K562 (cell line): ENCODE measurements at regions not wholly inside any gene's neighbourhood (a gene's known extent, or its start where the extent isn't known, plus 50 kb on each side); places are given as distances from the start of the nearest gene placed in this dataset.
A peak's percentile ranks its signal among the peaks of the same experiment; 100 is the strongest.

ENCODE experiments used
- ARID2 ChIP-seq: fragments of 450-650 bp; IDR thresholded peaks from 2 replicates; pipeline ENCODE4 v1.6.1; 2017; ENCODE audit warnings: antibody characterized with exemption, mild to moderate bottlenecking
- DIDO1 ChIP-seq: fragments of 450-650 bp; IDR thresholded peaks from 2 replicates; pipeline ENCODE4 v1.6.1; 2016; ENCODE audit warnings: low read depth, missing biosample characterization, missing genetic modification characterization
- ELF1 ChIP-seq: fragments of 200-800 bp; sonication (Bioruptor generic); IDR thresholded peaks from 2 replicates; pipeline ENCODE4 v1.6.1; 2016; ENCODE audit warnings: missing genetic modification characterization, missing compliant biosample characterization
- HMGN3 ChIP-seq: IDR thresholded peaks from 2 replicates; pipeline ENCODE4 v1.6.1; 2011; ENCODE audit warnings: borderline replicate concordance, low read depth, mild to moderate bottlenecking, mixed read lengths, low read length; ENCODE audit not compliant: insufficient read length; ENCODE audit errors: extremely low read depth
- PHB ChIP-seq: fragments of 250-450 bp; sonication (Bioruptor Pico); IDR thresholded peaks from 2 replicates; pipeline ENCODE4 v1.5.0; 2021
- POLR2AphosphoS2 ChIP-seq: IDR thresholded peaks from 2 replicates; pipeline ENCODE4 v1.6.1; 2012; ENCODE audit warnings: low read length, improper control_type of control experiment
- ZNF12 ChIP-seq: sonication (generic); formaldehyde crosslinking; IDR thresholded peaks from 2 replicates; pipeline ENCODE4 v1.4.0; 2020; ENCODE audit warnings: mild to moderate bottlenecking, missing genetic modification reagents
- ZNF212 ChIP-seq: fragments of 450-650 bp; formaldehyde crosslinking; IDR thresholded peaks from 2 replicates; pipeline ENCODE4 v1.4.0; 2020; ENCODE audit warnings: mild to moderate bottlenecking
- ZNF436 ChIP-seq: fragments of 250-450, 450-650 bp; sonication (Bioruptor Pico); formaldehyde crosslinking; IDR thresholded peaks from 2 replicates; pipeline ENCODE4 v1.7.0; 2020; ENCODE audit warnings: mild to moderate bottlenecking
- ZNF586 ChIP-seq: fragments of 450-650 bp; formaldehyde crosslinking; conservative IDR thresholded peaks from 2 replicates; pipeline ENCODE4 v1.4.0; 2020; ENCODE audit warnings: mild to moderate bottlenecking, moderate library complexity
- TF ChIP-seq, protein P1 (sequence below): fragments of 200-600 bp; sonication (generic); IDR thresholded peaks from one replicate; pipeline ENCODE4 v1.6.1; 2012; ENCODE audit warnings: mild to moderate bottlenecking, low read depth, low read length, inconsistent platforms
- TF ChIP-seq, protein P2 (sequence below): fragments of 450-650 bp; IDR thresholded peaks from 2 replicates; pipeline ENCODE4 v1.6.1; 2016; ENCODE audit warnings: low read depth, mild to moderate bottlenecking, moderate library complexity
- TF ChIP-seq, protein P3 (sequence below): fragments of 200-800 bp; sonication (Bioruptor generic); IDR thresholded peaks from 2 replicates; pipeline ENCODE4 v1.6.1; 2017; ENCODE audit warnings: missing genetic modification characterization, missing compliant biosample characterization

DNA sequence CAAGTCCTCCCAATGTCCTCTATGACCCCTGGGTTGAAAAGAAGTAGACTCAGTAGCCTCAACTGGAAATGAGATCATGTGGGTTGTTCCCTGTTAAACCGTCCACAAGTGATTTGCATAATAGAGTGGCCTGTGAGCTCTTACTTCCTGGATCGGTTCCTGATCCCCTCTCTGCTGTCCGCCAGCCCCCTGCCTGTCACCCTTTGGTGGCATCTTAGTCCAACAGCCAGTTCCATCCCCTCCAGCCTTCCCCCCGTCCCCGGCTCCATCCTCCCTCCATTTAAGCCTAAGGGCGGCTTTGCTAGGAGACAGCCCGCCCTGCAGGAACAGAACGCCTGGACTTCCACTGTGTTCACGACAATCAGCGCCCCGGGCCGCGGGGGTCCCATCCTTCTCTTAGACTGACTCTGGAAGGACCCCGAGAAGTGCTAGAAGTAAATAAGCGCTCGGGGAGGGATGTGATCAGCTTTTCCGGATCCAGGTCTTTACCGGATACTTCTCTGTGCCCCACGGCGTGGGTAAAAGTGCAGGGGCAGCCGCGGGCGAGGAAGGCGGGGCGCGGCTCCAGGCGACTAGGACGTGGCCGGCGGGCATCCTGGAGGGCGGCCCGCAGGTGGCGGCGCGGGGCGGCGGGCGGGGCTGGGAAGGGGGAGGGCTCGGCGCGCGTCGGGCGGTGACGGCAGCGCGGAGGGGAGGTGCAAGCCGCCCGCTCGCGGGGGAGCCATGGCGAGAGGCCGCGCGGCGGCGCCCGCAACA is 51.2 kb upstream of the ULK4 start (continued):
- TF ChIP-seq, protein P1, sequence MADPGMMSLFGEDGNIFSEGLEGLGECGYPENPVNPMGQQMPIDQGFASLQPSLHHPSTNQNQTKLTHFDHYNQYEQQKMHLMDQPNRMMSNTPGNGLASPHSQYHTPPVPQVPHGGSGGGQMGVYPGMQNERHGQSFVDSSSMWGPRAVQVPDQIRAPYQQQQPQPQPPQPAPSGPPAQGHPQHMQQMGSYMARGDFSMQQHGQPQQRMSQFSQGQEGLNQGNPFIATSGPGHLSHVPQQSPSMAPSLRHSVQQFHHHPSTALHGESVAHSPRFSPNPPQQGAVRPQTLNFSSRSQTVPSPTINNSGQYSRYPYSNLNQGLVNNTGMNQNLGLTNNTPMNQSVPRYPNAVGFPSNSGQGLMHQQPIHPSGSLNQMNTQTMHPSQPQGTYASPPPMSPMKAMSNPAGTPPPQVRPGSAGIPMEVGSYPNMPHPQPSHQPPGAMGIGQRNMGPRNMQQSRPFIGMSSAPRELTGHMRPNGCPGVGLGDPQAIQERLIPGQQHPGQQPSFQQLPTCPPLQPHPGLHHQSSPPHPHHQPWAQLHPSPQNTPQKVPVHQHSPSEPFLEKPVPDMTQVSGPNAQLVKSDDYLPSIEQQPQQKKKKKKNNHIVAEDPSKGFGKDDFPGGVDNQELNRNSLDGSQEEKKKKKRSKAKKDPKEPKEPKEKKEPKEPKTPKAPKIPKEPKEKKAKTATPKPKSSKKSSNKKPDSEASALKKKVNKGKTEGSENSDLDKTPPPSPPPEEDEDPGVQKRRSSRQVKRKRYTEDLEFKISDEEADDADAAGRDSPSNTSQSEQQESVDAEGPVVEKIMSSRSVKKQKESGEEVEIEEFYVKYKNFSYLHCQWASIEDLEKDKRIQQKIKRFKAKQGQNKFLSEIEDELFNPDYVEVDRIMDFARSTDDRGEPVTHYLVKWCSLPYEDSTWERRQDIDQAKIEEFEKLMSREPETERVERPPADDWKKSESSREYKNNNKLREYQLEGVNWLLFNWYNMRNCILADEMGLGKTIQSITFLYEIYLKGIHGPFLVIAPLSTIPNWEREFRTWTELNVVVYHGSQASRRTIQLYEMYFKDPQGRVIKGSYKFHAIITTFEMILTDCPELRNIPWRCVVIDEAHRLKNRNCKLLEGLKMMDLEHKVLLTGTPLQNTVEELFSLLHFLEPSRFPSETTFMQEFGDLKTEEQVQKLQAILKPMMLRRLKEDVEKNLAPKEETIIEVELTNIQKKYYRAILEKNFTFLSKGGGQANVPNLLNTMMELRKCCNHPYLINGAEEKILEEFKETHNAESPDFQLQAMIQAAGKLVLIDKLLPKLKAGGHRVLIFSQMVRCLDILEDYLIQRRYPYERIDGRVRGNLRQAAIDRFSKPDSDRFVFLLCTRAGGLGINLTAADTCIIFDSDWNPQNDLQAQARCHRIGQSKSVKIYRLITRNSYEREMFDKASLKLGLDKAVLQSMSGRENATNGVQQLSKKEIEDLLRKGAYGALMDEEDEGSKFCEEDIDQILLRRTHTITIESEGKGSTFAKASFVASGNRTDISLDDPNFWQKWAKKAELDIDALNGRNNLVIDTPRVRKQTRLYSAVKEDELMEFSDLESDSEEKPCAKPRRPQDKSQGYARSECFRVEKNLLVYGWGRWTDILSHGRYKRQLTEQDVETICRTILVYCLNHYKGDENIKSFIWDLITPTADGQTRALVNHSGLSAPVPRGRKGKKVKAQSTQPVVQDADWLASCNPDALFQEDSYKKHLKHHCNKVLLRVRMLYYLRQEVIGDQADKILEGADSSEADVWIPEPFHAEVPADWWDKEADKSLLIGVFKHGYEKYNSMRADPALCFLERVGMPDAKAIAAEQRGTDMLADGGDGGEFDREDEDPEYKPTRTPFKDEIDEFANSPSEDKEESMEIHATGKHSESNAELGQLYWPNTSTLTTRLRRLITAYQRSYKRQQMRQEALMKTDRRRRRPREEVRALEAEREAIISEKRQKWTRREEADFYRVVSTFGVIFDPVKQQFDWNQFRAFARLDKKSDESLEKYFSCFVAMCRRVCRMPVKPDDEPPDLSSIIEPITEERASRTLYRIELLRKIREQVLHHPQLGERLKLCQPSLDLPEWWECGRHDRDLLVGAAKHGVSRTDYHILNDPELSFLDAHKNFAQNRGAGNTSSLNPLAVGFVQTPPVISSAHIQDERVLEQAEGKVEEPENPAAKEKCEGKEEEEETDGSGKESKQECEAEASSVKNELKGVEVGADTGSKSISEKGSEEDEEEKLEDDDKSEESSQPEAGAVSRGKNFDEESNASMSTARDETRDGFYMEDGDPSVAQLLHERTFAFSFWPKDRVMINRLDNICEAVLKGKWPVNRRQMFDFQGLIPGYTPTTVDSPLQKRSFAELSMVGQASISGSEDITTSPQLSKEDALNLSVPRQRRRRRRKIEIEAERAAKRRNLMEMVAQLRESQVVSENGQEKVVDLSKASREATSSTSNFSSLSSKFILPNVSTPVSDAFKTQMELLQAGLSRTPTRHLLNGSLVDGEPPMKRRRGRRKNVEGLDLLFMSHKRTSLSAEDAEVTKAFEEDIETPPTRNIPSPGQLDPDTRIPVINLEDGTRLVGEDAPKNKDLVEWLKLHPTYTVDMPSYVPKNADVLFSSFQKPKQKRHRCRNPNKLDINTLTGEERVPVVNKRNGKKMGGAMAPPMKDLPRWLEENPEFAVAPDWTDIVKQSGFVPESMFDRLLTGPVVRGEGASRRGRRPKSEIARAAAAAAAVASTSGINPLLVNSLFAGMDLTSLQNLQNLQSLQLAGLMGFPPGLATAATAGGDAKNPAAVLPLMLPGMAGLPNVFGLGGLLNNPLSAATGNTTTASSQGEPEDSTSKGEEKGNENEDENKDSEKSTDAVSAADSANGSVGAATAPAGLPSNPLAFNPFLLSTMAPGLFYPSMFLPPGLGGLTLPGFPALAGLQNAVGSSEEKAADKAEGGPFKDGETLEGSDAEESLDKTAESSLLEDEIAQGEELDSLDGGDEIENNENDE: no peak
- TF ChIP-seq PHB (CRISPR knock-in tag) (0 out of 2 replicates have a peak, but pooled peaks have one; percentile 81), ZNF586 (CRISPR knock-in tag) (no peak), HMGN3 (peak; percentile 72), DIDO1 (tag) (no peak), ZNF212 (CRISPR knock-in tag) (no peak), ELF1 (tag) (peak; percentile 91), ARID2 (no peak), ZNF436 (CRISPR knock-in tag) (peak; percentile 90), POLR2AphosphoS2 (no peak), ZNF12 (CRISPR knock-in tag) (peak; percentile 73; the same call in 1 of the 2 replicates)
- TF ChIP-seq, protein P2, sequence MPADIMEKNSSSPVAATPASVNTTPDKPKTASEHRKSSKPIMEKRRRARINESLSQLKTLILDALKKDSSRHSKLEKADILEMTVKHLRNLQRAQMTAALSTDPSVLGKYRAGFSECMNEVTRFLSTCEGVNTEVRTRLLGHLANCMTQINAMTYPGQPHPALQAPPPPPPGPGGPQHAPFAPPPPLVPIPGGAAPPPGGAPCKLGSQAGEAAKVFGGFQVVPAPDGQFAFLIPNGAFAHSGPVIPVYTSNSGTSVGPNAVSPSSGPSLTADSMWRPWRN: 0 out of 2 replicates have a peak, but pooled peaks have one; percentile 39
- TF ChIP-seq, protein P3, sequence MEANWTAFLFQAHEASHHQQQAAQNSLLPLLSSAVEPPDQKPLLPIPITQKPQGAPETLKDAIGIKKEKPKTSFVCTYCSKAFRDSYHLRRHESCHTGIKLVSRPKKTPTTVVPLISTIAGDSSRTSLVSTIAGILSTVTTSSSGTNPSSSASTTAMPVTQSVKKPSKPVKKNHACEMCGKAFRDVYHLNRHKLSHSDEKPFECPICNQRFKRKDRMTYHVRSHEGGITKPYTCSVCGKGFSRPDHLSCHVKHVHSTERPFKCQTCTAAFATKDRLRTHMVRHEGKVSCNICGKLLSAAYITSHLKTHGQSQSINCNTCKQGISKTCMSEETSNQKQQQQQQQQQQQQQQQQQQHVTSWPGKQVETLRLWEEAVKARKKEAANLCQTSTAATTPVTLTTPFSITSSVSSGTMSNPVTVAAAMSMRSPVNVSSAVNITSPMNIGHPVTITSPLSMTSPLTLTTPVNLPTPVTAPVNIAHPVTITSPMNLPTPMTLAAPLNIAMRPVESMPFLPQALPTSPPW (CRISPR knock-in tag): peak; percentile 100
